HTR-8/SVneo (cell line): ENCODE measurements at regions not wholly inside any gene's neighbourhood (a gene's known extent, or its start where the extent isn't known, plus 50 kb on each side); places are given as distances from the start of the nearest gene placed in this dataset.

ENCODE experiments used
- DNase-seq: peaks from one replicate; pipeline ENCODE4 v3.0.0; 2011; ENCODE audit warnings: low spot score, mixed read lengths; ENCODE audit not compliant: insufficient read length
- FAIRE-seq: peaks from 2 replicates; lab custom pipeline; 2011; peaks lifted over from hg19 to GRCh38; lab: Jason Lieb, UNC

DNA sequence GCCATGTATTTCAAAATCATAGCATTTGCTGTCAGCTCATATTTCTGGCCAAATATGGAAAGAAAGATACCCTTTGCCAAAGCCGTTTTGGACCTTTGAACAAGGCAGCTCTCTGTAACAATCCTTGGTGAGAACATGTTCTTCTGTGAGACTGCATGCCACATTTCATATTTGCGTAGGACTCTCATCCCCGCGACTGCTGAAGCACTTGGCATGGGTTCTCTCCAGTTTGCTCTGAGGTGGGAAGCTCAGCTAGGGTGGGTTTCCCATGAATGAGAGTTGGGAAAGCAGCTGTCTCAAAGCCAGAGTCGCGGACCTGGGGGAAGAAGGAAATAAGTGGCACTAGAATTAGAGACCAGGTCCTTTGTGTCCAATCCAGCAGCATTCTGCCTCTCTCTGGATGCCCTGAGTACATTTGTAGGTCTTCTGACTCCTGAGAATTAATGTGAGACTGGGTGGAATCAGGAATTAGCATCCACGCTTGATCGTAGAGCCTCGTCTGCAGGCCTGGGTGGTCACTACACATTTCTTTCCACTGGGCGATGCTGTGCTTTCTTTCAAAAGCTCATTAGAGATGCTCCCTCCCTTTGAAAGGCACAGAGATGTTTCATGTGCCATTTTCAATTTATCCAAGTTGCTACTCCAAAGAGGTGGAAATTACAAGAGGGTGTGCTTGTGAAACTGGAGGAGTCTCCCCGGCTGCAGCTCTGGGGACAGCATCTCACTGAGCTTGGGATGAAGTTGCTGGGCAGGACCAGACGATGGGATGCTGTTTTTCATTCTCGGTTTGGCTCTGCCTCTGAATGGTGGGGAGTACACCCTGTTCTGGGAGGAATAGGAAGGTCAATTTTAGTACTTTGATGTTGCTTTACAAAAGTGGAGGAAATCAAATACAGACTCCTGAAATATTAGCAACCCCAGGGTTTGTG lies 197.2 kb downstream of the GADD45G start:
- DNase-seq (no peak), FAIRE-seq (no peak)

DNA sequence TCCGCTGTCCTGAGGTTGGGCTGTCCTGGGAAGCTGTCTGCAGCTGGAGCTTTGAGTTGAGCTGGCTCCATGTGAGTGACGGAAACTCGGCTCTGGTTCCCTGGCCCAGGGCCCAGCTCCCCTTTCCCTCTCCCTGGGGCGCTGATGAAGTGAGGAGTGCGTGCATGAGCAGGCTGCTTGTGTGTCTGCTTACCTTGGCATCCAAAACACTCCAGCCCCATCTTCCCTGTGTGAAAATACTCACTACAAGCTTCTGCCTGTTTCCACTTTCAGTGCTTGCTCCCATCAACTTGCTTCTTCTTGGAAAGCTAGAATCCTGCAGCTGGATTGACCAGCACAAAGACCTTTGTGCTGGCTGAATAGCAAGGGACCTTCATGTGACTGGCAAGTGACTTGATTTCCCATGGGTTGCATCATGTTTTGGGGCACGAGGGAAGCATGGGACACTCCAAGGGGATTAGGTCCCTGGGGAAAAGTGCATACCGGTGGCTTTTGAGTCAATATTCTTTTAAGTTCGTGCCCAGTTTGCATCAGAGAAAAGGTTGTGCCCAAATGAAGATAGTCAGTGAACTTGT lies 198.1 kb downstream of the GADD45G start:
- no peak for FAIRE-seq
- no peak for DNase-seq

DNA sequence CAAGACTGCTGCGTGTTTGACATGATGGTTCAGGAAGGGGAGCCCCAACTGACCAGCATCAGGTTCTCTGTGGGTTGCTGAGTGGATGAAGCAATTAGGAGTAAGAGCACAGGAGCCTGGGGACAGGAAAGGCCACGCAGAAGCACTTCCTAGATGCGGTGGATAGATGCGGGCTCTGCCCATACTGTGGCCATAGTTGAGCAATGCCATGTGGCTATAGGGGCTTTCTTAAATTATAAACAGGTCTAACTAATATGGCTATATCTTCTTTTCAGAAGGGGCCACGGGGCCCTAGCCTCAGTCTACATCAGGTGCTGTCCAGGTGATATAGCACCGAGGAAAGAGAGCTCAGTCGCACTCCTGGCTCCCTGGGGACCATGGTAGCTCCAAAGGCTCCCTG lies 198.6 kb downstream of the GADD45G start:
- DNase-seq (no peak), FAIRE-seq (no peak)

DNA sequence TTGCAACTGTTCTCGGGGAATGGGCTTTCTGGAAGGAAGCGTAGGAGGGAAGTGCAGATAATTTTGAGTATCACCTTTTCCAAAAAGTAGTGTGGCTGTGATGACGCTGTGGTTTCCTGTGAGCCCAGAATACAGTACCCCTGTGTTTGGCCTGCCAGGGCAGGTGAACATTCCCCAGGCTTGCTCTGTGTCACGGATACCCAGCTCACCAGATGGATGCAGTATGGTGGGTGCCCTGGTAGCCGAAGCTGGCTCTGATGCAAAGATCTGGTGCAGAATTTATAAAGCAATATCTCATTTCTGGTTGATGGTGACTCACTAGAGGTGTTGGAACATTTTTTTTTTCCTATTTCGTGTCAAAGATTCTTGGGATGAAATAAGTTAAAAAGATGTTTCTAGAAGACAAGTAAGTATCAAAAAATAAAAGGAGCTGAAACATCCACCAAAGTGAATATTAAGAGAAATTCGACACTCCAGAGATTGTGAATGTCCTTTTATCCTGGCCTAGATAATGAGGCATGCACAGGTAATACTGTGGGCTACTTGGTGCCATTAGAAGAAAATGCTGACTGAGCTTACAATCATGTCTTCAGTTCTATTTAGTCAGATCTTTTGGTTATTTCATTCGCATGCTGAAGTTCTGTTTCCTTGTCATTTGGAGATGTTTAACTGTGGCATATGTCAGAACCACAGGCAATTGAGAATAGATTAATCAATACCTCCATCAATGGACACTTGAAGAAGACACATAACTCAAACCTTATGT lies 200.1 kb downstream of the GADD45G start:
- DNase-seq, result no peak
- no peak for FAIRE-seq

DNA sequence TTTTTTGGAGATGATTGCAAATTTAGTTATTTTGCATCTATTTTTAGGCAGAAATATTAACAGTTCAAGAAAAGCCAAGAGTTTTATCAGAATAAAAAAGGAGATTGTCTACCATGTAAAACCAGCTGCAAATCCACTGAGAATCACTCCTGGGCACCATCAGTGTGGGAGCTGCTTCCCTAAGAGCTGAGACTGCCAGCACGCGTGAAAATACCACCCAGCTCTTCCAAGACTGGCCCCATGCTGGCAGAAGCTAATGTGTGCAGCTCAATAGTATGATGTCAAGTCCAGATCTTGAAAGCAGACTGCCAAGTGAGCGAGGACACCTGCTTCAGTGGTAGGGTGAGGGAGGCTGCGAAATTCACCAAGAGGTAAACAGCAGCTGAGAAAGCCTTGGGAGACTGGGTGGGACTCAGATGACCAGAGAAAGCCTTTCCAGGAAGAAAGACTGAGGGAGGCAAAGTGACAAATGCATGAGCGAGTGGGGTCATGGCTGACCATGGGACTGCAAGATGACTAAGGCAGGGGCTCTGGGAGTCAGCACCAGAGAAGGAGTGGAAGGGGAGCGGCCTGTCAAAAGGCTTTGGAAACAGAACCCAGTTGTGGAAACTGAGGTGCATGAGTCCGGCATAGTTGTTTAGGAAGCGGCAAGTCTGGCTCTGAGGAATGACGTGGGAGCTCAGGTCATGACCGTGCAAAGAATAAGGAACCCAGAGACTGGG lies 200.9 kb downstream of the GADD45G start:
- no peak for DNase-seq
- FAIRE-seq, result no peak

DNA sequence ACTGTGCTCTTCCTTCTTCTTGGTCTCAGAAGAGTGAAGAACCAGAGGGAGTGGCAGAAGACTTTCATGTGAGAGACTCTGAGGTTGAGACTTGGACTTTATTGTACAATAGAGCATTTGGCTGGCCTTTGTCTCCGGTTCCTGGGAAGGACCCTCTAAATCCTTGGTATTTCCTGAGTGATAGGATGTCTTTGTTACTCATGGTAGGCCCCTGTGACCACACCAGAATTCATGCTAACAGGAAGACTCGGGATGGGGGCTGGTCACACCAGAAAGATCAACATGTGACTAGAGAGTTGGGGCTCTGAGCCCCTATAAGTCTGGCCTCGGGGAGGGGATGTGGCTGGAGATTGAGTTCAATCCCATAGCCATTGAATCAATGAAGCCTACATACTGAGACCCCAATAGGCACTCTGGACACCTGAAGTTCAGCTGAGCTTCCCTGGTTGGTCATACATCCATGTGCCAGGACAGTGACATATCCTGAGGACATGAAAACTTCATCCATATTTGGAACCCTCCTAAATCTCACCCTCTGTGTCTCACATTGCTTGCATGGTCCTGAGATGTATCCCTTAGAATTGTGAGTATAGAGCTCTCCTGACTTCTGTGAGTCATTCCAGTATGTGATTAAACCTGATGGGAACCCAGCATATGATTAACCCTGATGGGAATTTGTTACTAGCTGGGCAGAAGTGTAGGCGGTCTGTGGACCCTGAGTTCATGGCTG lies 201.7 kb downstream of the GADD45G start:
- FAIRE-seq, result no peak
- DNase-seq, result no peak

DNA sequence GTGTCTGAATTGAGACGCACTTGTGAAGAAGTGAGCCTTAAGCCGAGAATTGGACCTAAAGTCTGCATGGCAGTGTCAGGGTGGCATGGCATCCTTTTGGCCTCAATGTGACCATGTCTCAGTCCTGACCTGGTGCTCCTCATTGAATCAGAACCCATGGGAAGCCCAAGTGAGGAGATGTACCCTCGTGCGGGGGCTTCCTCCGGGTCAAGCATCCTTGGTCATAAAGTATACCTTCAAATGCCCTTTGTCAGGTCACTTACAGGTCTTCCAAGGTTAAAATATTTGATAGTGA lies 202.2 kb downstream of the GADD45G start:
- no peak for DNase-seq
- no peak for FAIRE-seq

DNA sequence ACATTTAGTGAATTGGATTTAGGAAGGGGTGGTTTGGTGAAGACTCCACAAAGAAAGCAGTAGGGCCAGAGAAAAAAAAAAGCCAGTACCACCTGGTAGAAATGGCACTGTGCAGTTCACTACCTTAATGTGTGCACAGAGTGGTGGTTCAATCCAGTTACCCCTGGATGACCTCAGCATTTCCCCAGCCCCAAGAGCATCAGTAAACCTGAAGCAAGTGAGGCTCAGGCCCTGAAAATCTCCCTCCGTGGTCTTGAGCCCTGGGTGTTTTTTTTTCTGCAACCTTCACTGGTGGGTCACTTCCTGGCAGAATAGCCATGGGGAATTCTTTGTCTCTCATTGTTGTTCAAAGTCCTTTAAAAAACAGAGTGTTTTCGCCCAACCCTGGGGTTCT lies 202.9 kb downstream of the GADD45G start:
- DNase-seq, result no peak
- no peak for FAIRE-seq

DNA sequence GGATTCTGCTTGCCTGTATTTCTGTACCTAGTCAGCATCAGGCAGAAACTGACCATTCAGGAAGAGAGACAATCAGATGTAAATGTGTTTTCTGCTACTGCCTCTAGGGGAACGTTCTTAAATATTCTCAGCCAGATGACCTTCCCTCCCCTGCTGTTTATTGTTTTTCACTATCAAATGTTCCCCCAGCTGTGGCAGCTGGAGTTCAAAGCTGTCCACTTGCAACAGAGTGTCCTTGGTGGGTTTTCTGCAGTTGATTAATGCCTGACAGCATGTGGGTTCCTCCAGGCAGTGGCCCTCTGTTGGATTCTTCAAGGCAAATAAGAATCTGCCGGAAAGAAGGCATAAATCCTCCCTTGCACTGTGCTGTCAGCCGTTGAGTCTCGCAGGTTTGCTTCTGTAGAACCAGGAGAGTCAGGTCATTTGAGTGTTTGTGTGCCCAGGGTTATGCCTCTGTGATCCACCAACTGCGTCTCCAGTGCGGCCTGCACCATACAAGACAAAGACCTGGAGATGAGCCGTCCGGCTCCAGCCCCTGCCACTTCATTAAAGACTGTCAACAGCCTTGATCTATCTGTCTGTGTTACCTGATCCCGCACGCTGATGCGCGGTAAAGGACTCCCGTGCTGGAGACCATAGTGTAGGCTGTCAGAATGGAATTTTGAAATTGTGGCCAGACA lies 203.4 kb downstream of the GADD45G start:
- DNase-seq, result no peak
- FAIRE-seq, result no peak

DNA sequence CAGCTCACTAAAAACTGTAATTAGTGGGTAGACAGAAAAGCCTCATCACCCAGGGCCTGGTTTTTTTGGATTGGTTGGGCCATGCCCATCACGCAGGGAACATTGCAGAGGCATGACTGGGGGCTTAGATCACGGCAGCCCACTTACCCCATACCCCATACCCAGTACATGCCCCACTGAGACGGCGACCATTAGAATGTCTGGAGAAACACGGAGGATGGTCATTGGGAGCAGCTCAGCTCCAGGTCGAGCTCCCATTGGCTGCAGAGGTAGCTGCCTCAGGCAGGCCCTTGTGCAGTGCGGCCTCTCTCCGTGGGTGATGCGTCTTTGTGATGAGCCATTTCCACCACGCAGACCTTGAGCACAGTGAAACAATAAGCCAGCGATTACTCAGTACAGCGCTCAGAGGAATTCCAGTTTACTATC lies 204.0 kb downstream of the GADD45G start:
- DNase-seq (no peak), FAIRE-seq (no peak)

DNA sequence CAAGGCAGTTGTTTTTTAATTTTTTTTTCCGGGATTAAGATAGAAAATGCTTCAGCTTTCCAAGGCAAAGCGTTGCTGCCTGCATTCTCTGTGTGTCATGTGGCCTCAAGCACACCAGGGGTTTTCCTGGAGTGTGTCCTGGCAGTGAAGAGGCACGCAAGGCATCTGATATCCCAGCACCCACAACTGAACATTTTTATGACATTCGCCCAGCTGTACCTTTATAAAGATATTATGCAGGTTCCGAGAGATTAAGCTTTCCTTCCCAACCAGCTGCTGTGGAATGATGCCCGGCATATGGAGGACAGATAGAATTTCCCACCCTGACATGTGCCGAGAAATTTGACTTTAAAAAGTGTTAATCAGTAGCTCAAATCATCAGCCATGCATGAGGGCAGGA lies 205.6 kb downstream of the GADD45G start:
- FAIRE-seq, result no peak
- DNase-seq, result no peak

DNA sequence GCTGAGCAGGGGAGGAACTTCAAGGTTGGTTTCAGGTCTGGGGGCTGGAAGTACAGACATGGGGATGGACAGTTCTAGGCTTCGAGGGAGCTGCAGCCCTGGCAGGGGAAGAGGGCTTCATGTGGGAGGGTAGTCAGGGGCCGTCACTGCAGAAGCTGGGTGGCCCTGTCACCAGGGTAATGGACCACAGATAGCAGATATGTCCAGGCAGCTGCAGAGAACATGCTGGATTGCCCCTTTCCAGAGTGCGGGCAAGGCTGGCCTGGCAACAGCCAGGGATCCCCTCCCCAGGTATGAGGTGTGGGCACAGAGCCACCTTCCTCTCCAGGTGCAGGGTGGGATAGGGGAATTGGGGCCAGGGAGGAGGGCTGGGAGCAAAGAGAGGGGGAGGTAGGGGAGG lies 206.5 kb downstream of the GADD45G start:
- DNase-seq, result no peak
- no peak for FAIRE-seq

DNA sequence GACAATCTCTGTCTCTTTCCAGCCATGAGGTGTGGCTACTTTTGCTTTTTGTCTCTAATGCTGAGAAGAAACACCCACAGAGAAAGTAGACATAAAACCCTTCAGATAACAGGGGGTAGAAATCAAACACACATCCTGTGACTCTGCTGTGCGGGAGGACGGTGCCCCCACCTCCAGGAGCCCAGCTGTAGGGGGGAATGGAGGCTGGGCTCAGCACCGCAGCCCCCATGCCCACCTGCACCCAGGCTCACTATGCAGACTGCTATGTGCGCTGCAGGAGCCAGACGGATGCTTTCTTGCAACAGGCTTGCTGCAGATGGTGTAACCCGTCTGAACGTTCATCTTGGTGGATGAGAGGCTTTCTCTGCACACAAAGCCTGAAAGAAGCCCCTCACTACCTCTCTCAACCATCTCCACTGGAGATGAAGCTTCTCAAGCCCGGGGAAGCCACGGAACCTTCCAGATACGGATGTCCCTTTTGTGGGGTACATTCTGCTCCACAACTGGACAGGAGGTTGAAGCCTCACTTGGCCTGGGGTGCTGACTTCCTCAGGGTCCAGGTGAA lies 207.2 kb downstream of the GADD45G start:
- DNase-seq (no peak), FAIRE-seq (no peak)

DNA sequence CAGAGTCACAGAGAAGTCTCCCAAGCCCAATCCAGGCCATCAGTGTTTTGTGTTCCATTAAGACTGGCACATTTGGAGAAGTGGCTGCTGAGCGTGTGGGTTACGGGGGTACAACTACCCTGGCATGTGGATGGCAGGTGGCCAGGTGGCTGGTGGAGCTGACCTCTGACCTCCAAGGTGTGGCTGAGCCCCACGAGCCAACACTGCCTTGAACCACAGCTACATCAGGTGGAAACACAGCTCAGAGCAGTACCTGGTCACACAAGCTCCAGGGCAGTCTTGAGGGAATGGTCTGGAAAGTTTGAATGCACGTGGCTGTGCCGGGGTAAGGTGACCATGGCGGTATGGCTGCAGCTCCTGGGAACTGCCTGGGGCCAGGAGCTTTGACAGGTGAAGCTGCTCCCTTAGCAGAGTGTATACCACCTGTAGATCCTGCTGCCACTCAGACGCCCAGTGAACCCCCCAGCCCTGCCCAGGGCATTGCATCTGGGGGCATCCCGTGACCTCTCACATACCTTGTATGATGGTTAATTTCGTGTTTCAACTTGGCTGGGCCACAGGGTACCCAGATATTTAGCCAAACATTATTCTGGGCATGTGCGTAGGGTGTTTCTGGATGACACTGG lies 207.9 kb downstream of the GADD45G start:
- DNase-seq, result no peak
- no peak for FAIRE-seq

DNA sequence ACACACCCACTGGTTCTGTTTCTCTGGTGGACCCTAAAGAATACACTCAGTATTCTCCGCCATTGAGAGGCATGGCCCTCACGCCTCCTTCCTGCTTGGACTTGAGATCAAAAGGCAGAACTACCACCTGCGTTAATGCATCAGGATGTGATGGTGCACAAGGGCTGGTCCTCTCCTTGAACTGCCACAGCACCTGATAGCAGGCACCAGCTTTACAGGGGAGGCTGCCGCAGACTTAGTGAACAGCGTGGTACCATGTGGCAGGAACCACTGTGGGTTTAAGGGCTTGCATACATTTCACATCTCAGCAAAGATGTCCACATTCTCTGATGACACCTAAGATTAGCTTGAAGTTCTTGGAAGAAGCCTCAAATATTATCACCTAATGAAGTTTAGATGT lies 208.7 kb downstream of the GADD45G start:
- DNase-seq (no peak), FAIRE-seq (no peak)

DNA sequence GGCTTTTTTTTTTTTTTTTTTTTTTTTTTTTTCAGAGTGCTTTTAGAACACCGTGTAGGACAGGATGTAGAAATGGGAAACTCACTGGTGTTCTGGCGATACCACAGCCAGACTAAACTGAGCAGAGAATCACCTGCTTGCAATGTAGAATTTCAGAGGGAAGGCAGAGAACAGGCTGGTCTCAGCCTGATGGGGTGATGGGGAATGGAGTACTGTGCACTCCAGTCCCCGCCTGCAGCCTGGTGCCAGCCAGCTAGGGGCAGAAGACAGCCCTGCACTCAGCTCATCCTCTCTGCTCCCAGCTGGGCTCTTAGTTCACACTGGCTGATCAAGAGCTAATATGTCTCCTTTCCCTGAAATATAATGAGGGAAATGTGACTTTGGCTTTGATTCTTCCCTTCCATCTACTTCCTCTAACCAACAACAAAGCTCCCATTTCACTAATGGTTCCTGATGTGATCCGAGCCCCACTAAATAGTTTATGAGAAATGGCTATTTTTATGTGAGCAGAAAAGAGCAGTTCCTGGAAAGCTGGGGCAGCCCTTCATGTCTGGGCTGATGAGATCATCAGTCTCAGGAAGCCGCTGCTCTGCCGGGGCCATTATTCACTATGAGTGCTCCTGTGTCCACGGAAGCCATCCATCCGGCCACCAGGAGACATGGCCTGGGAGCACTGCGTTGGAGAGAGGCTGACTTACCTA lies 209.7 kb downstream of the GADD45G start:
- DNase-seq (no peak), FAIRE-seq (no peak)

DNA sequence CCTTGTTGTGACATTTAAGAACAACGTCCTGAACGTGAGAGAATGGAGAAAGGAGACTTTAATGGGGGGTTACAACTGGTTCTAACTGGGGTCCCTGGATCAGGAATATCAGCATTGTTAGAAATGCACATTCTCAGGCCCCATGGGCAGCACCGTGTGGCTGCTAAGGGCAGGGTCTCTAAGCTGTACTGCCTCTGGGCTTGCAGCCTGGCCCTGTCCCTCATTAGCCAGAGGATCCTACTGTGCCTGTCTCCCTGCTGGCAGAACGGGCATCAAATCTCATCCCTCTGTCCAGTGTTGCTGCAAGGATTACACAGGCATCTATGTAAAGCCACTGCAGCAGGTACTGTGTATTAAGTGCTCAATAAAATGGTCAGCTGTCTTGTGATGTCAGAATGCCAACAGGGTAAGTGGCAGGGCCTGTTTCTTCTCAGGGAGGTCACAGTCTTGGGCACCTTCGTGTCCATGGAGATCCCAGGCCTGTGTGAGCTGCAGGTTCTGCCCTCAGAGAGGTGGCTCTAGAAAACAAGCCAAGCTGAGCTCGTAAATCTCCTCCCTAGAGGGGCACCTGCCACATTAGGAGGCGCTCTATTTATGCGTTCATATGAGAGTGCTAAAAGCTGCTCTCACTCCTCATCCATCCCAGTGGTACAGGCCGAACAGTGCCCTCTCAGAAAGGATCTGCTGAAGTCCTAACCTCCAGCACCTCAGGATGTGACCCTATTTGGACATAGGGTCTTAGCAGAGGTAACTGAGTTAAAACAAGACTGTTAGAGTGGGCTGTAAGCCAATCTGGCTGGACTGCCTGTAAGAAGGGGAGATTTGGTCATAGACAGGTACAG lies 210.5 kb downstream of the GADD45G start:
- DNase-seq (no peak), FAIRE-seq (no peak)
